CD14-positive monocyte (primary cell): ENCODE measurements at regions not wholly inside any gene's neighbourhood (a gene's known extent, or its start where the extent isn't known, plus 50 kb on each side); places are given as distances from the start of the nearest gene placed in this dataset.

Source experiments
- DNase-seq, 3 donors: peaks; one replicate each; pipeline ENCODE4 v3.0.0-alpha.2; 2011 to 2022
- H2AFZ ChIP-seq: 2 replicates; pipeline ENCODE4 v1.6.0; 2012; ENCODE audit warnings: mild to moderate bottlenecking, low read depth, low read length, inconsistent platforms; ENCODE audit not compliant: insufficient read depth, poor library complexity, severe bottlenecking
- H3K27ac ChIP-seq, 2 donors: 1 replicate in 1 of 2; 2 replicates in 1 of 2; pipeline ENCODE4 v1.5.1; 2012 to 2013; ENCODE audit warnings: low read length in 2 of 2, control low read depth in 1 of 2, inconsistent platforms in 1 of 2, low read depth in 1 of 2, mild to moderate bottlenecking in 1 of 2
- H3K27me3 ChIP-seq, 2 donors: one replicate each; pipeline versions ENCODE4 v1.6.0 to v1.6.1; 2011 to 2013; ENCODE audit warnings: low read length in 2 of 2; ENCODE audit not compliant: control insufficient read depth in 2 of 2, insufficient read depth in 2 of 2
- H3K36me3 ChIP-seq, 2 donors: replicated peaks in 1 of 2; 1 replicate in 1 of 2; 2 replicates in 1 of 2; pipeline versions ENCODE4 v1.5.1 to v1.6.1; 2012 to 2013; ENCODE audit warnings: low read length in 2 of 2, control low read depth in 1 of 2, inconsistent platforms in 1 of 2, mild to moderate bottlenecking in 1 of 2; ENCODE audit not compliant: insufficient read depth in 2 of 2, control insufficient read depth in 1 of 2
- H3K4me1 ChIP-seq, 2 donors: 1 replicate in 1 of 2; 2 replicates in 1 of 2; pipeline versions ENCODE4 v1.5.1 to v1.6.1; 2012 to 2013; ENCODE audit warnings: low read length in 2 of 2, control low read depth in 1 of 2, inconsistent platforms in 1 of 2, mild to moderate bottlenecking in 1 of 2, moderate library complexity in 1 of 2; ENCODE audit not compliant: insufficient read depth in 2 of 2, control insufficient read depth in 1 of 2
- H3K4me2 ChIP-seq: replicated peaks from 2 replicates; pipeline ENCODE3; 2012; ENCODE audit warnings: low read length, moderate library complexity, mild to moderate bottlenecking; ENCODE audit not compliant: poor library complexity, severe bottlenecking; ENCODE audit errors: extremely low read depth
- H3K4me3 ChIP-seq, 3 experiments: fragments of 200-600 bp in 1 of 3; sonication (generic) in 1 of 3; replicated peaks in 1 of 3; 1 replicate in 2 of 3; 2 replicates in 1 of 3; pipeline ENCODE4 v1.5.1; 2011 to 2013; ENCODE audit warnings: low read length in 3 of 3, mild to moderate bottlenecking in 3 of 3, control low read depth in 2 of 3, low read depth in 2 of 3, inconsistent platforms in 1 of 3, moderate library complexity in 1 of 3
- H3K79me2 ChIP-seq: 2 replicates; pipeline ENCODE4 v1.6.0; 2012; ENCODE audit warnings: mild to moderate bottlenecking, control low read depth, inconsistent platforms, low read length, moderate library complexity; ENCODE audit not compliant: insufficient read depth
- H3K9ac ChIP-seq: 2 replicates; pipeline ENCODE4 v1.6.0; 2017; ENCODE audit warnings: low read length, mild to moderate bottlenecking; ENCODE audit not compliant: insufficient read depth, poor library complexity, severe bottlenecking
- H3K9me3 ChIP-seq, 2 donors: replicated peaks in 1 of 2; 1 replicate in 1 of 2; 2 replicates in 1 of 2; pipeline versions ENCODE4 v1.5.1 to v1.6.1; 2012 to 2013; ENCODE audit warnings: low read length in 2 of 2, control low read depth in 1 of 2; ENCODE audit not compliant: control insufficient read depth in 1 of 2, insufficient read depth in 1 of 2
- H4K20me1 ChIP-seq: 2 replicates; pipeline ENCODE4 v1.6.0; 2012; ENCODE audit warnings: mild to moderate bottlenecking, low read length, control low read depth, moderate library complexity; ENCODE audit not compliant: insufficient read depth
- H3K27ac Mint-ChIP-seq, 7 donors: one replicate each; pipeline ENCODE4 v1.8.0; 2020; ENCODE audit warnings: mild to moderate bottlenecking in 7 of 7, mixed read lengths in 7 of 7, moderate library complexity in 6 of 7, inconsistent platforms in 2 of 7
- H3K27me3 Mint-ChIP-seq, 3 donors: one replicate each; pipeline ENCODE4 v1.8.0; 2021 to 2022; ENCODE audit warnings: low read depth in 3 of 3, mild to moderate bottlenecking in 3 of 3, mixed read lengths in 3 of 3, moderate library complexity in 3 of 3, inconsistent platforms in 1 of 3
- H3K36me3 Mint-ChIP-seq, 2 donors: one replicate each; pipeline ENCODE4 v1.8.0; 2020; ENCODE audit warnings: mixed read lengths in 2 of 2, inconsistent platforms in 1 of 2, mild to moderate bottlenecking in 1 of 2
- H3K4me1 Mint-ChIP-seq: one replicate; pipeline ENCODE4 v1.8.0; 2020; ENCODE audit warnings: mild to moderate bottlenecking, mixed read lengths
- H3K4me3 Mint-ChIP-seq, 2 donors: one replicate each; pipeline ENCODE4 v1.8.0; 2020; ENCODE audit warnings: mild to moderate bottlenecking in 2 of 2, mixed read lengths in 2 of 2, moderate library complexity in 1 of 2
- H3K9me3 Mint-ChIP-seq, 7 donors: one replicate each; pipeline ENCODE4 v1.8.0; 2020 to 2022; ENCODE audit warnings: mixed read lengths in 7 of 7, mild to moderate bottlenecking in 6 of 7, moderate library complexity in 6 of 7, inconsistent platforms in 2 of 7
- CTCF ChIP-seq: fragments of 200-600 bp; IDR thresholded peaks from one replicate; pipeline ENCODE4 v1.8.0; 2022; ENCODE audit warnings: antibody characterized with exemption, mild to moderate bottlenecking
- WGBS: methylation state at CpG from one replicate; pipeline ENCODE4 v1.1.5; 2013; ENCODE audit warnings: missing lambda C conversion rate; ENCODE audit not compliant: insufficient coverage; 5-methylcytosine and 5-hydroxymethylcytosine counted together
- intact Hi-C, 2 donors: fragments of 100-400 bp; cut with micrococcal nuclease; formaldehyde crosslinking; loops; one replicate each; pipeline versions ENCODE4 v1.15.0 to v1.15.1; 2023

- Mint-ChIP-seq H3K27me3 (peaks cover 0 to 5% (median 2%) of the 10 kb centered on the region in 3 donors), H3K4me3 (no peak overlapping the region), H3K27ac (no peak overlapping the region), H3K9me3 (peaks cover 12 to 27% (median 20%) of the 10 kb centered on the region in 7 donors), H3K4me1 (no peaks in the 10 kb centered on the region), H3K36me3 (no peaks in the 10 kb centered on the region)
- peaks cover 28% of the 10 kb centered on the region in 2 donors for H3K9me3 ChIP-seq
- DNase-seq, result no peak
- no peak overlapping the region for H3K4me3 ChIP-seq
- no peaks in the 10 kb centered on the region for H3K27me3 ChIP-seq
- no peak overlapping the region for H3K9ac ChIP-seq
- H3K79me2 ChIP-seq, result no peaks in the 10 kb centered on the region
- H3K4me1 ChIP-seq, result no peaks in the 10 kb centered on the region
- no peak overlapping the region for H3K27ac ChIP-seq
- no peak overlapping the region for H3K4me2 ChIP-seq
- no peaks in the 10 kb centered on the region for H3K36me3 ChIP-seq
- TF ChIP-seq CTCF, result no peak
- intact Hi-C loops, result no loop called here
- no peaks in the 10 kb centered on the region for H4K20me1 ChIP-seq
- H2AFZ ChIP-seq, result no peak overlapping the region
- 100% methylated on average over 3 of the region's 4 CpGs for WGBS
Measured at GRCh38 chr2:146720170-146720569, 1124.7 kb upstream of the ACVR2A start.

- no CpG with 5 or more reads among the region's 3 CpGs for WGBS
Measured at GRCh38 chr2:146716591-146716990, 1128.2 kb upstream of the ACVR2A start.

More at GRCh38 chr2:146716591-146716990, 1128.2 kb upstream of the ACVR2A start:
- H3K4me2 ChIP-seq, result no peak overlapping the region
- no peaks in the 10 kb centered on the region for H3K36me3 ChIP-seq
- H3K79me2 ChIP-seq, result no peaks in the 10 kb centered on the region
- no peaks in the 10 kb centered on the region for H3K4me1 ChIP-seq
- H3K9me3 ChIP-seq, result peaks cover 18 to 19% of the 10 kb centered on the region in 2 donors
- DNase-seq, result no peak
- Mint-ChIP-seq H3K27ac (no peak overlapping the region), H3K9me3 (peaks cover 12 to 21% (median 16%) of the 10 kb centered on the region in 7 donors), H3K4me1 (no peaks in the 10 kb centered on the region), H3K4me3 (no peak overlapping the region), H3K27me3 (peaks cover 0 to 3% (median 0%) of the 10 kb centered on the region in 3 donors), H3K36me3 (no peaks in the 10 kb centered on the region)
- H4K20me1 ChIP-seq, result no peaks in the 10 kb centered on the region
- no peak overlapping the region for H3K9ac ChIP-seq
- H3K27me3 ChIP-seq, result no peaks in the 10 kb centered on the region
- TF ChIP-seq CTCF, result no peak
- no peak overlapping the region for H3K4me3 ChIP-seq
- no peak overlapping the region for H3K27ac ChIP-seq
- no peak overlapping the region for H2AFZ ChIP-seq
- intact Hi-C loops, result no loop called here
